GM12878 (cell line): ENCODE measurements at regions not wholly inside any gene's neighbourhood (a gene's known extent, or its start where the extent isn't known, plus 50 kb on each side); places are given as distances from the start of the nearest gene placed in this dataset.

ENCODE experiments used
- ATAC-seq: fragments of 200-7000 bp; cut with Tn5 transposase; 3 replicates; pipeline ENCODE4 v1.9.1; 2020; ENCODE audit warnings: mild to moderate bottlenecking, moderate library complexity
- BruUV-seq: library from RNA; stranded (reverse); fragments of 400-500 nt; replicated peaks from 2 replicates; lab custom pipeline; 2021; lab: Mats Ljungman, UMichigan
- CTCF ChIA-PET: fragments of 300-600 bp; sonication (Branson Sonifier 250); formaldehyde crosslinking; extraction: SDS; loops from one replicate; lab custom pipeline; 2021; ENCODE audit warnings: inconsistent platforms; lab: Yijun Ruan, JAX
- POLR2A ChIA-PET: fragments of 350-600 bp; formaldehyde crosslinking; extraction: SDS; loops from one replicate; lab custom pipeline; 2021; ENCODE audit warnings: inconsistent platforms; lab: Charles Lee
- RAD21 ChIA-PET: fragments of 300-600 bp; sonication (Branson Sonifier 250); formaldehyde crosslinking; loops from one replicate; lab custom pipeline; 2023; ENCODE audit warnings: antibody characterized with exemption; ENCODE audit not compliant: unreplicated experiment; lab: Charles Lee
- SMC1A ChIA-PET: fragments of 300-600 bp; sonication (Branson Sonifier 250); formaldehyde crosslinking; loops from one replicate; lab custom pipeline; 2023; ENCODE audit not compliant: unreplicated experiment, uncharacterized antibody; lab: Charles Lee
- DNase-seq: peaks from one replicate; pipeline ENCODE4 v3.0.0-alpha.2; 2011; ENCODE audit warnings: low read depth, low spot score
- FAIRE-seq: peaks from 3 replicates; lab custom pipeline; 2011; peaks lifted over from hg19 to GRCh38; lab: Jason Lieb, UNC
- H2AFZ ChIP-seq: 2 replicates; pipeline ENCODE4 v1.6.0; 2011; ENCODE audit warnings: low read depth, low read length, control low read depth; ENCODE audit not compliant: control insufficient read depth
- H3K27ac ChIP-seq: 2 replicates; pipeline ENCODE4 v1.5.1; 2011; ENCODE audit warnings: control low read depth; ENCODE audit not compliant: control insufficient read depth, insufficient read depth
- H3K27me3 ChIP-seq, 2 experiments: replicated peaks in 1 of 2; 2 replicates each; pipeline versions ENCODE4 v1.6.0 to v1.6.1; 2011; ENCODE audit warnings: low read length in 1 of 2; ENCODE audit not compliant: control insufficient read depth in 2 of 2, insufficient read depth in 2 of 2
- H3K36me3 ChIP-seq, 2 experiments: 2 replicates each; pipeline ENCODE4 v1.5.1; 2011; ENCODE audit warnings: low read length in 1 of 2; ENCODE audit not compliant: control insufficient read depth in 2 of 2, insufficient read depth in 2 of 2
- H3K4me1 ChIP-seq: 2 replicates; pipeline ENCODE4 v1.6.1; 2011; ENCODE audit warnings: mild to moderate bottlenecking, low read length, moderate library complexity, mixed read lengths; ENCODE audit not compliant: control insufficient read depth, insufficient read depth
- H3K4me2 ChIP-seq: 2 replicates; pipeline ENCODE4 v1.6.0; 2011; ENCODE audit warnings: control low read depth; ENCODE audit not compliant: control insufficient read depth, insufficient read depth
- H3K4me3 ChIP-seq: fragments of 200-600 bp; sonication (generic); 2 replicates; pipeline ENCODE4 v1.5.1; 2016
- H3K79me2 ChIP-seq: 2 replicates; pipeline ENCODE4 v1.6.0; 2011; ENCODE audit warnings: low read length; ENCODE audit not compliant: control insufficient read depth, insufficient read depth
- H3K9ac ChIP-seq: 2 replicates; pipeline ENCODE4 v1.8.0; 2011; ENCODE audit warnings: low read length, control low read depth, mixed read lengths; ENCODE audit not compliant: control insufficient read depth, insufficient read depth
- H3K9me3 ChIP-seq: replicated peaks from 3 replicates; pipeline ENCODE4 v1.5.1; 2011; ENCODE audit warnings: mild to moderate bottlenecking, low read length; ENCODE audit not compliant: control insufficient read depth, insufficient read depth
- H4K20me1 ChIP-seq: 2 replicates; pipeline ENCODE4 v1.6.0; 2011; ENCODE audit not compliant: control insufficient read depth, insufficient read depth
- BCL3 ChIP-seq: IDR thresholded peaks from 2 replicates; pipeline ENCODE4 v1.6.1; 2011; ENCODE audit warnings: borderline replicate concordance, low read depth, mild to moderate bottlenecking, moderate library complexity, low read length; ENCODE audit not compliant: insufficient read depth, poor library complexity, severe bottlenecking
- EED ChIP-seq: sonication (generic); IDR thresholded peaks from 2 replicates; pipeline ENCODE4 v1.6.1; 2016; ENCODE audit warnings: antibody characterized with exemption, low read depth
- HCFC1 ChIP-seq: fragments of 150-350 bp; IDR thresholded peaks from 2 replicates; pipeline ENCODE4 v1.6.1; 2014; ENCODE audit warnings: low read length
- HDAC2 ChIP-seq: fragments of 200-600 bp; sonication (generic); IDR thresholded peaks from 2 replicates; pipeline ENCODE4 v1.6.1; 2017
- HDAC6 ChIP-seq: fragments of 200-600 bp; sonication (generic); IDR thresholded peaks from one replicate; pipeline ENCODE4 v1.8.0; 2017; ENCODE audit warnings: antibody characterized with exemption; ENCODE audit not compliant: unreplicated experiment
- KAT2A ChIP-seq: conservative IDR thresholded peaks from 2 replicates; pipeline ENCODE4 v1.6.1; 2011; ENCODE audit warnings: low read depth, low read length; ENCODE audit not compliant: control insufficient read depth
- KDM1A ChIP-seq: fragments of 200-600 bp; sonication (generic); IDR thresholded peaks from 2 replicates; pipeline ENCODE4 v1.6.1; 2016; ENCODE audit warnings: borderline replicate concordance
- POLR2AphosphoS5 ChIP-seq: IDR thresholded peaks from 2 replicates; pipeline ENCODE4 v1.6.1; 2011; ENCODE audit warnings: mild to moderate bottlenecking, low read length, inconsistent platforms
- SP1 ChIP-seq: IDR thresholded peaks from one replicate; pipeline ENCODE4 v1.6.1; 2011; ENCODE audit warnings: low read depth, low read length
- SPI1 ChIP-seq: IDR thresholded peaks from 2 replicates; pipeline ENCODE4 v1.6.1; 2011; ENCODE audit warnings: low read depth, mild to moderate bottlenecking, low read length, moderate library complexity, borderline replicate concordance; ENCODE audit not compliant: insufficient read depth
- ZNF24 ChIP-seq: fragments of 450-650 bp; IDR thresholded peaks from 2 replicates; pipeline ENCODE4 v1.6.1; 2017; ENCODE audit warnings: antibody characterized with exemption, mild to moderate bottlenecking
- ZNF687 ChIP-seq: fragments of 450-650 bp; IDR thresholded peaks from 2 replicates; pipeline ENCODE4 v1.6.1; 2017; ENCODE audit warnings: mild to moderate bottlenecking, moderate library complexity
- ZSCAN29 ChIP-seq: fragments of 450-650 bp; IDR thresholded peaks from 2 replicates; pipeline ENCODE4 v1.6.1; 2017; ENCODE audit warnings: mild to moderate bottlenecking, moderate library complexity
- WGBS: methylation state at CpG from one replicate; pipeline ENCODE4 v1.1.6; 2016; ENCODE audit warnings: low lambda C conversion rate; ENCODE audit not compliant: insufficient replicate concordance, insufficient coverage; ENCODE audit errors: missing lambda C conversion rate; 5-methylcytosine and 5-hydroxymethylcytosine counted together
- in situ Hi-C: fragments of 300-500 bp; cut with MboI; formaldehyde crosslinking; loops from 9 replicates; pipeline ENCODE4 v1.14.3; 2018; ENCODE audit warnings: mixed read lengths
- intact Hi-C: fragments of 100-400 bp; cut with micrococcal nuclease; formaldehyde crosslinking; loops from one replicate; pipeline ENCODE4 v1.14.2; 2022; ENCODE audit not compliant: unreplicated experiment
- TF ChIP-seq, protein P1 (sequence below): fragments of 450-650 bp; conservative IDR thresholded peaks from 2 replicates; pipeline ENCODE4 v1.6.1; 2017; ENCODE audit warnings: mild to moderate bottlenecking, moderate library complexity
- TF ChIP-seq, protein P2 (sequence below): IDR thresholded peaks from 2 replicates; pipeline ENCODE4 v1.6.1; 2011; ENCODE audit warnings: mild to moderate bottlenecking, low read depth, low read length, moderate library complexity; ENCODE audit not compliant: insufficient replicate concordance

- H3K4me3 ChIP-seq = no peak overlapping the region
- ATAC-seq (no peak), DNase-seq (no peak), FAIRE-seq (no peak)
- H3K4me1 ChIP-seq = no peaks in the 10 kb centered on the region
- no peaks in the 10 kb centered on the region for H3K9me3 ChIP-seq
- ChIA-PET RAD21 (no interaction called here), CTCF (no interaction called here), POLR2A (no interaction called here), SMC1A (no interaction called here)
- no peak overlapping the region for H2AFZ ChIP-seq
- H3K79me2 ChIP-seq = no peaks in the 10 kb centered on the region
- H3K27ac ChIP-seq = no peak overlapping the region
- H4K20me1 ChIP-seq = no peaks in the 10 kb centered on the region
- in situ Hi-C loops = no loop called here
- H3K4me2 ChIP-seq = no peak overlapping the region
- H3K9ac ChIP-seq = no peak overlapping the region
- WGBS = 40% methylated on average over 2 of the region's 2 CpGs
- BruUV-seq = no TSS peak
- H3K27me3 ChIP-seq = no peaks in the 10 kb centered on the region
- intact Hi-C loops = no loop called here
- H3K36me3 ChIP-seq = no peaks in the 10 kb centered on the region
- no peak for TF ChIP-seq HDAC6
- TF ChIP-seq ZNF687 = no peak
- no peak for TF ChIP-seq KDM1A
- TF ChIP-seq ZSCAN29 = no peak
- TF ChIP-seq HCFC1 = no peak
- TF ChIP-seq, protein P1, sequence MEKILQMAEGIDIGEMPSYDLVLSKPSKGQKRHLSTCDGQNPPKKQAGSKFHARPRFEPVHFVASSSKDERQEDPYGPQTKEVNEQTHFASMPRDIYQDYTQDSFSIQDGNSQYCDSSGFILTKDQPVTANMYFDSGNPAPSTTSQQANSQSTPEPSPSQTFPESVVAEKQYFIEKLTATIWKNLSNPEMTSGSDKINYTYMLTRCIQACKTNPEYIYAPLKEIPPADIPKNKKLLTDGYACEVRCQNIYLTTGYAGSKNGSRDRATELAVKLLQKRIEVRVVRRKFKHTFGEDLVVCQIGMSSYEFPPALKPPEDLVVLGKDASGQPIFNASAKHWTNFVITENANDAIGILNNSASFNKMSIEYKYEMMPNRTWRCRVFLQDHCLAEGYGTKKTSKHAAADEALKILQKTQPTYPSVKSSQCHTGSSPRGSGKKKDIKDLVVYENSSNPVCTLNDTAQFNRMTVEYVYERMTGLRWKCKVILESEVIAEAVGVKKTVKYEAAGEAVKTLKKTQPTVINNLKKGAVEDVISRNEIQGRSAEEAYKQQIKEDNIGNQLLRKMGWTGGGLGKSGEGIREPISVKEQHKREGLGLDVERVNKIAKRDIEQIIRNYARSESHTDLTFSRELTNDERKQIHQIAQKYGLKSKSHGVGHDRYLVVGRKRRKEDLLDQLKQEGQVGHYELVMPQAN = no peak
- TF ChIP-seq SPI1 = no peak
- no peak for TF ChIP-seq EED
- no peak for TF ChIP-seq SP1
- TF ChIP-seq POLR2AphosphoS5 = no peak
- TF ChIP-seq ZNF24 = no peak
- no peak for TF ChIP-seq BCL3
- TF ChIP-seq, protein P2, sequence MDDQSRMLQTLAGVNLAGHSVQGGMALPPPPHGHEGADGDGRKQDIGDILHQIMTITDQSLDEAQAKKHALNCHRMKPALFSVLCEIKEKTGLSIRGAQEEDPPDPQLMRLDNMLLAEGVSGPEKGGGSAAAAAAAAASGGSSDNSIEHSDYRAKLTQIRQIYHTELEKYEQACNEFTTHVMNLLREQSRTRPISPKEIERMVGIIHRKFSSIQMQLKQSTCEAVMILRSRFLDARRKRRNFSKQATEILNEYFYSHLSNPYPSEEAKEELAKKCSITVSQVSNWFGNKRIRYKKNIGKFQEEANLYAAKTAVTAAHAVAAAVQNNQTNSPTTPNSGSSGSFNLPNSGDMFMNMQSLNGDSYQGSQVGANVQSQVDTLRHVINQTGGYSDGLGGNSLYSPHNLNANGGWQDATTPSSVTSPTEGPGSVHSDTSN = no peak
- no peak for TF ChIP-seq KAT2A
- TF ChIP-seq HDAC2 = no peak
Observed at GRCh38 chr17:14959106-14959648, 305.9 kb downstream of the PMP22 start.
